GM19455 (cell line): ENCODE measurements at regions not wholly inside any gene's neighbourhood (a gene's known extent, or its start where the extent isn't known, plus 50 kb on each side); places are given as distances from the start of the nearest gene placed in this dataset.
A peak's percentile ranks its signal among the peaks of the same experiment; 100 is the strongest.

Source experiments
- ATAC-seq: cut with Tn5 transposase; IDR thresholded peaks from one replicate; pipeline ENCODE4 v1.9.1; 2021; ENCODE audit not compliant: unreplicated experiment

DNA sequence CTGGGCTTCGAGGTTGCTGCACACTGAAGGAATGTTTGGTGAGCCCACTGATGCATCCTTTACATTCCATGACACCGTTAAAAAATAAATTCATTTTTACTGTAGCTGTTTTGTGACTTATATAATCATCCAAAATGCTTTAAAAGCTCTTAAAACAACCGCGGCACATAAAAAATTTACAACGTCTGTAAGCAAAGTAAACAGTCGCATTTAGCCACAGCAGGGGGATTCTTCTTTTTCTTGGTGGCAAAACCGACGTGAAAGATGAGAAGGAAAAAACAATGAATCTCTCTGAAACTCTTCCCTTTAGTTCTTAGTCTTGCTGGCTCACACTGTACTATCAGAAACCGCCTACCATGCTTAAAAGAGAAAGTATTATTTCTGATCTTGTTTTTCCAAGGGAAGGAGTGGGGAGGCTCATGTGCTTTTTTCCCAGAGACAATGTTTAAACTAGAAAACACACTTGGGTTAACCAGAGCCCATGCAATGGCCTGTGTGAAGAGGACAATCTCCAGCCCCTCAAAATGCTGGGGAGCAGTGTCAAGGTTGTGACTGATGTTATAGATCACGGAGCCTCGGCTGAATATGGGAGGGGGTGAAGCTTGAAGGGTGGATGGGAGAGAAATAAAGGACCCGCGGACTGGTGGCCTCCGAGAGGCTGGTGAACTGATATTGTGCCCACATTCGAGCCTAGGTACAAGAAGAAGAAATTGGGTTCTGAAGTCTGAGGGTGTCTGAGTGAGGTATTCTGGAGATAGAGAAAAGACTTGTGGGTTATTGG, 91.1 kb downstream of the IRF8 start:
- ATAC-seq, result no peak

DNA sequence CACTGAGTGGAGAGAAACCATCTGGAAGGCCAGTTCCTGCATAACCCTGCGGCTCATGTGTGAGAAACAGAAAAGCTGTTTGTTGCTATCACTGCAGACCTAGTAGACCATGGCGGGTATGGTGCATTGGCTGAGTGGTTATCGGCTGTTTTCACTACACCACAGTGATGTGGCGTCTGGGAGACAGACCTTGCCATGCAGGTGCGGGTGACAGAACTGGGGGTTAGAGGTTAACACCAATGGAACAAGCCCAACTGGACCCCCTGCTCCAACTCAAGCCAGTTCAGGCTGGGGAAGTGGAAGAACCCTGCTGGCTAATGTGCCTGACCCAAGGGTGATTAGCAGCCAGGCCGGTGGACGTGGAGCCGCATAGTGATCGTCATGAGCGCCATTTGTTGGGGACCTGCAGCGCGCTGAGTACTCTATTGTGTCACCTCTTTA, 91.9 kb downstream of the IRF8 start:
- ATAC-seq, result no peak

DNA sequence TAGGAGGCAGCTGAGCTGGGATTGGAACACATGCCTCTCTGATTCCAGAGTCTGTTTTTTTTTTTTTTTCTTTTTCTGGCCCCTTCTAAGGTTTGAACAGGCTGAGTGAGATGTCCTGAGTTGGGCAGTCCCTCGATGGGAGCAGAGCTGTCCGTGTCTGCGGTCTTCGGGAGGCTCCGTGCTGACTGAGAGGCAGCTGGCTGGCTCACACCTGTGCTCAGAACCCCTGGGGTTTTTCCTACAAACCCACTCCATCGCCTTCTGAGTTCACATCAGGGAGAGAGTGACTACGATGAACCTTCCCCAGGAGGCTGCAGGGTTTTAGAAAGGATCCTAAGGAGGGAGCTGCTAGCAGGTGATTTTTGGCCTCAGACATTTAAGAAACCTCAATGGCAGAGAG, 92.5 kb downstream of the IRF8 start:
- ATAC-seq, result no peak

DNA sequence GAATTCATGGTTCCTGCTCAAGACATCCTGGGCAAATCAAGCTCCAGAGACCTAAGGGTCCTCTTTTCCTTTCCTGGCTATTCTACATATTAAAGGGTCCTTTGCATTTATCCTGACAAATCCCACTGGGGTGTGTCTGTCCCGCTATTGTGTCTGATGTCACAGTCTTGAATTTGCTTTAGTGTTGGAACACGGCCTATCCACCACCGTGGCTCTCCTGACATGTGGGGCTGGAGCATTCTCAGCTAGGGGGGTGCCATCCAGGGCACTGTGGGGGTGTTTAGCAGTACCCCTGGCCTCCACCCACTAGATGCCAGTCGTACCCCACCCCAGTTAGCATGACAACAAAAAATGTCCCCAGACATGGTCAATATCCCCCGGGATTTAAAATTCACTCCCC, 92.9 kb downstream of the IRF8 start:
- no peak for ATAC-seq

DNA sequence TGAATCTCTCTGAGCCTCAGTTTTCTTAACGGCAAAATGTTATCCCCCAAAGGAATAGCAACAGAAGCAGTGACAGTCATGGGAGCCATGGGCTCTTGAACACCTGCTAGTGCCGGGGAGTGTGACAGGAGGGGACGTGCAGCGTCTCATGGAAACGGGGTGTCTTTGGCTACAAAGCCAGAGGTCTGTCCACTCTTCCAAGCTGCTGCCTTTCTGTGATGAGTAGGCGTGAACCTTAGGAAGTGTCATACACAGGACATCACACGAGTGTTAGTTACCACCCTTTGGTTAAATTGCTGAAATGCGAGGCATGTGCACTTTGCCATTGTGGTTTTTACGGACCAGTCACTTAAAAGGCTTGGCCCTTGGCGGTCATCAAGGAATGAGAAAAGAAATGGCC, 93.4 kb downstream of the IRF8 start:
- no peak for ATAC-seq

DNA sequence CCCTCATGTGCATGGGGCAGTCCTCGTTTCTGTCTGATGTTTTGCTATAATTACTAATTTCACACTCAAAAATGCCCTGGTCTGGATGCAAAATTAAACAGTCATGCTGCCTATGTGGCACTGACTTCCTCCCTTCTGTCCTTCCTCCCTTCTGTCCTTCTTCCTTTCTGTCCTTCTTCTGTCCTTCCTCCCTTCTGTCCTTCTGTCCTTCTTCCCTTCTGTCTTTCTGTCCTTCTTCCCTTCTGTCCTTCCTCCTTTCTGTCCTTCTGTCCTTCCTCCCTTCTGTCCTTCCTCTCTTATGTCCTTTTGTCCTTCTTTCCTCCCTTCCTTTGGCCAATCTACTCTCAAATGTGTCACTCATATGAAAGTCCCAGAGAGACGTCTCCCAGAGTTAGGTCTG, 93.8 kb downstream of the IRF8 start:
- ATAC-seq, result no peak

DNA sequence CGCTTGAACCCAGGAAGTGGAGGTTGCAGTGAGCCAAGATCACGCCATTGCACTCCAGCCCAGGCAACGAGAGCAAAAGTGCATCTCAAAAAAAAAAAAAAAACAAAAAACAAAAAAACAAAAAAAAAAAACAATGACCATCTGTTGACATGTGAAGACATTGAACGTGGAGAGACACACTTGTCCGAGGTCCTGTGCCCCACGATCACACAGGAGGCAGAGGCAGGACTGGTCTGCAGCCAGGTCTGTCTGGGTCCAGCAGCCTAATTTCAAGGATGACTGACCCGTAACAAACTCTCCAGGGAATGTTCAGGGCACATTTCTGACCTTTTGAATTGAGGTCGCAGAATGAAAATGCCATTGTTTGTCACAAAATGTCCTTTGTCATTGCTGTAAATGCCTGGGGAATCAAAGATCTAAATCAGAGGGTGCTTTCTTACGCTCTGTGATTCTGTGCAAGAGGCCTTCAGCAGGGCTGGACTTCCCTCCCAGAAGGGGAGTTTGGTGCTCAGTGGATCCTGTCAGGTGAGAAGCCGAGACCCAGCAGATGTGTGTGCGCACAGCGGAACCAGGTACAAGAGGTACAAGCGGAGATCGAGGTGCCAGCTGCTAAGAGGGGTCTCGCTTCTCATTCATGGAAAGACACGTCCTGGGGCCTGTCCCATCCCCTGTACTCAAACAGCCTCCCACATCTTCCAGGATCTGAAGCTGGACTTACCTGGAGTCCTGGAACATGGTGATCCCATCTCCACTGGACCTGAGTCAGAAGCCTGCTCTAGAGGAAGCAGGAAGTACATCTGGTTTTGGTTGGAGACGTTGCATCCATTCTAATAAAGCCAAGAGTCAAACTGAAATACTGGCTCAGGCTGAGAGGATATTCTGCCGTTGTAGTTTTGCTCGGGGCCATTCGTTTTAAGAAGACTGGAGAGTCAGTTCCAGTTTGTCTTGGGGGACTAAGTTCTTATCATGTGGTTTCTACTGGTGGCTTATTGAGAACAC, 95.8 kb downstream of the IRF8 start:
- no peak for ATAC-seq

DNA sequence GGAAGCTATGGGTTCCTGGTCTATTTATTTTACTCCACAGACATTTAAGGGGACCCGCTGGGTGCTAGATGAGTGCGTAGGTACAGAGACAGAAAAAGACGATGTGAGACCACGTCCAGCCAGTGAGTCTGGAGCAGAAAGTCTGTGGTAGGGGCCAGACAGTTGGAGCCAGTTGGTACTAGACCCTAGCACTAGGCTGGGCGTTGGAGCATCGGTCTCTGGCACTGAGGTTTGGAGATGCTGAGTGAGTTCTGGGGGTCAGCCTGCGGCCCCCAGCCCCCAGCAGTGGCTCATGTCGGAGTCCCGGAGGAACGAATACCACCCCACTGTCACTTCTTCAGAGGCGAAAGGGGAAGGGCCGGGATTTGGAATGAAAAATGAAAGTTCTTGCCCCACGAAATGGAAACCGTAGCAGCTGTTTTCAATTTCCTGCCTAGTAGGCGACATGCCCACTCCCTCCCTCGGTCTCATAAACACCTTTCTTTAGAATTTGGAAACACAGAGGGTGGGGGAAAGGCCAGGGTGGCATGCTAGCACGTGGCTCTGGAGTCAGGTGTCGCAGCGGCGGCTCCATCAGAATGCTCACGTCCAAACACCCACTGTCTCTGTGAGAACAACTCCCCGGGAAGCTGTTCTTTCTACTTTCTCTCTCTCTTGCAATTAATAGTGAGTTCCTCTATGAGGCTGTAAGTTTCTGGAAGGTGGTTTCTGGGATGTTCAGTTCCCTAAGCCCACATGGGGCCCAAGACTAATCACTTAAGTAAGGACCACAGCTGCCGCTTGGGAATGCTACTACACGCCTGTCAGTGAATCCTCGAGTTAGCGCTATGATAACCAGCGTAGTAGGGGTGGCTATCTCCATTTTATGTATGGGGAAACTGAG, 96.8 kb downstream of the IRF8 start:
- ATAC-seq, result no peak

DNA sequence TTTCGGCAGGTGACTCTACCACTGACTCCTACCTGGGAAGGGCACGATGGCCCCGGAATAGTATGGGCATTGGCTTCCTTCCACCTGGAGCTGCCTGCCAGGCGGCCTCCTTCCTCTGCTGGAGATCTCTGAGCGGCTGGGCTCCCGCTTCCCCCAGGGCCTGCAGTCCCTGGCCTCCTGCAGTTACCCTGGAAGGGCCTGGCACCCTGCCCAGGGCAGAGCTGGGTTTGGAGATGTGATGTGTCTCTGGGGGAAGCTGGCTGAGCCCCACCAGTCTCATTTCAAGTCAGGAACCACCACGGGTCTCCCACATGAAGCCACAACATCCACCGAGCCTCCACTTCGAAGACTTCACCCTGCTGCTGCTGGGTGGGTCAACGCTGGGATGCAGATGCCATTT, 97.9 kb downstream of the IRF8 start:
- ATAC-seq, result no peak

DNA sequence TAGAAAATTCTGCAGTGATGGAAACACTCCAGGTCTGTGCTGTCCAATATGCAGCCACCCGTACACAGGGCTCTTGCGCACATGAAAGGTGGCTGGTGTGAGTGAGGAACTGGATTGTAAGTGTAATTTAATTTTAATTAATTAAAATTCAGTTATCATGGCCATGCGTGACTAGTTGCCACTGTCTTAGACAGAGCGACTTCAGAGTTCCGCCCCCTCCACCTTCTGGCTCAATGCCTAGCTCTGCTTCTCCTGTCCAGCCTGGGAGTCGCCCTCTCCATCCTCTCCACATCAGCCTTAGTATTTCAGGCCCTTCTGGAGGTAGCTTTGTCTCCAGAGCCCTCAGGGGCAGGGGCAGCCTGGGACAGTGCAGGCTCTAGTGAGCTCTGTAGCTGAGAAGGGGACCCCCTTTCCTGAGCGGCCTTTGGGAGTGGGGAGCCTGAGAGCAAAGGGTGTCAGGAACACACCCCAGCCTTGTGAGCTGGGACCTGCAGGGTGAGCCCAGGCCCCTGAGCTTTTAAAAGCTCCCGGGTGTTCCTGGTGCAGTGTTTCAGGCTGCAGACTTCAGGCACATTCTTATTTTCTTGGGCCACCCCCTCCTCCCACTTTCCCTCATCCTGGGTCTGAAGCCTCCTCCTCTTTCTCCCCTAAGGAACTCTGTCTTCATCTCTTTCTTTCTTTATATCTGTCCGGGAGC, 99.4 kb downstream of the IRF8 start:
- no peak for ATAC-seq

DNA sequence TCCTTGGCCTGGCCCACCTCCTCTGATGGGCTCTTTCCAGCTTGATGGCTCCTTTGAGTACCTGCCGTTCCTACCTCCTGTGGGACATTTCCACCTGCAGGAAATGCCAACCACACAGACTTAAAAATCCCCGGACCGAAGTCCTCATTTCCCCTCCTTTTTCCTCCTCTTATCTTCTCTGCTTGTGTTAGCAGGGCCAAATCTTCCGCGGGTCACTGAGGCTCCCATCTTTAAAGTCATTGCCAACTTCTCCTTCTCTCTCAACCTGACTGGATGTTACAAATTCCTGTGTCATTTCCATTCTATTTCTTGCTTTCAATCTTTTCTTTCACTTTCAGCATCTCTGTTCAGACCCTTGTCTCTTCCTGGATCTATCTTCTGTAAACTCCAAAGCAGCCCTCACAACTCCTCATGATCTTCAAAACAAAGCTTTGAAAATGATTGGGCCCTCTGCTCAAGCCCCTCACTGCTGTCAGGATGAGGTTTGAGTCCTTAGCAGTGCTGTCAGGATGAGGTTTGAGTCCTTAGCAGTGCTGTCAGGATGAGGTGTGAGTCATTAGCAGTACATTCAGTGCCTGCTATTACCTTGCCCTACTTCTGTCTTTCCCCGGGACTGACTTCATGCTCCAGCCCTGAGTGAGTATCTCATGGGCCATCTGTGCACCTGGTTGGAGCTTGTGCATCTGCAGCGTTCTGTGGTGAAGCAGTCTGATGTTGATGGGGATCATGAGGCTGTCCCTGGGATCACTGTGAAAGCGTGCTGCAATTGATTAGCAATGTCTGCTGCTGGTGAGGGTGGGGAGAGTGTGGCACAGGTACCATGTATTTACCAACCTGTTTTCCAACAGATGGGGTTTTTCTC, 100.1 kb downstream of the IRF8 start:
- ATAC-seq, result no peak

DNA sequence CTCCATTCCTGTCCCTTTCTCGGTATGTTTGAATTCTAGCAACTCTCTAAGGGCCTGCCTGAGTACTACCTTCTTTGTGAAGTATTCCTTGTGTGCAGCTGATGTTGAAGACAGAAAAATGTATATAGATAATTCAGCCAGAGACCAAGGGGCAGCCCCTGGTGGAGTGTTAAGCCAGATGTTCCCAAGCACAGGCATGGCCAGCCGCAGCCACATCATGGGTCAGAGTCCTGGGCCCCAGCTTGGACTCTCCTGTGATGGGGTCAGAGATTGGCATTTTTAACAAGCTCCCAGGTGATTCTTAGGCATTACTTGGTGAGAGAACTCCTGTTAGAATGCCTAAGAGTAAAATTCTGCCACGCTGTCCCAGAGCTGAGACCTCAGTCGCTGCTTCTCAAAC, 100.8 kb downstream of the IRF8 start:
- no peak for ATAC-seq

DNA sequence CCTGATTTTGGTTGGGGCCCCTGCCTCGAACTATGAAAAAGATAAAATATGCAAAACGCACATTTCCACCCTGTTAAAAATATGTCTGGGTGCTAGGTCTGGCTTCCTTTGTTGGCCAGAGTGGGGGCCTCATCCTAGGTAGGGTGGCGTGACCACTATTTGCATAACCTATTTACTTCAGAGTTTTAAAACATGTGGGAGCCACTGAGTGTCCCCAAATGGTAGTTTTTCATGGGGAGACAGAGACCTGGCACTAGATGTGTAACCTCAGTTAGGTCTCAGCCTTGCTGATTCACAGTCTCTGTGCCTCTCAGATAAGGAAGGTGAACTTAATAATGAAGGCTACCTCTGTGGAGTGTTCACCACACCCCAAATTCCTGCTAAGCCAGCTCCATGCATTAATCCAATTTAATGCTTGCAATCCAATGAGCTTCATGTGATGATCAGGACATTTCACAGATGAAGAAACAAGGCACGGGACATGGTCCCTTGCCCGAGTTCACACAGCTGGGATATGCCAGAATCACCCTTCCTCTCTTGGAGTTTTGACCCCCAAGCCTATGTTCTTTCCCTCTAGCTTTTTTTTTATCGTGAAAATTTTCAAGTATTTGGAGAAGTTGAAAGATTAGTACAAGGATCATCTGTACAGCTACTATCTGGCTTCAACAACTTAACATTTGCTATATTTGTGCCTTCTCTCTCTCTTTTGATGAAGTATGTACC, 103.4 kb downstream of the IRF8 start:
- peak; percentile 76 for ATAC-seq

DNA sequence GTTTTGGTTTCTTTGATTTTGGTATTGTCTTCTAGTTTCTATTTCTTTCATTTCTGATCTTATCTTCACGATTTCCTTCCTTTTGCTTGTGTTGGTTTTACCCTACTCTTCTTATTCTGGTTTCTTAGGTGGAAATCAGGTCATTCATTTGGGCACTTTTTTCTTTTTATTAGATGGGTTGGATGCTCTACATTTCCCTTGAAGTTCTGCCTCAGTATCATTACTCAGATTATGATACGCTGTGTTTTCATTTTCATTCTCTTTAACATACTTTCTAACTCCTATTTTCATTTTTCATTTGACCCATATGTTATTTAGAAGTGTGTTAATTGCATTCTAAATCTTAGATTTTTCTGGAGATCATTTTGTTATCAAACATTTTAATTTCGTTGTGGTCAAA, 108.6 kb downstream of the IRF8 start:
- no peak for ATAC-seq

DNA sequence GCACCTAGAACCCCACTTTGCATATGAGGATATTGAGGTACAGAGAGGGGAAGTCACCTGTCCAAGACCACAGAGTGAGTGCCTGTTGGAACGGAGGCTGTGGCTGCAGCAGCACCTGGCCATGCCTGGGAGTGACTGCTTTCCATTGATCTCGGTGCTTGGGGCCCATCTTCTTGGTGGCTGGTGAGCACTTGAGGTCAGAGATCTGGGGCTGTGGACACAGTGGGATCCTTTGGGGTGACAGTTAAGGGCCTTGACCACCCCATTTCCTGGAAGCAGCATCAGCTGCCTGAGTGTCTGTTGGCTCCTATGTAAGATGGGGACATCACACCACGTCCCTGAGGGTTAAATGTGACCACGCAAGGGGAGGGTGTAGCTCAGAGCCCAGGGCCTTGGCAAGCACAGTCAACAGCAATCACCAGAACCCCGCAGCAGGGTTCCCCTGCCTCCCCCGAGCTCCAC, 111.7 kb downstream of the IRF8 start:
- ATAC-seq, result no peak

DNA sequence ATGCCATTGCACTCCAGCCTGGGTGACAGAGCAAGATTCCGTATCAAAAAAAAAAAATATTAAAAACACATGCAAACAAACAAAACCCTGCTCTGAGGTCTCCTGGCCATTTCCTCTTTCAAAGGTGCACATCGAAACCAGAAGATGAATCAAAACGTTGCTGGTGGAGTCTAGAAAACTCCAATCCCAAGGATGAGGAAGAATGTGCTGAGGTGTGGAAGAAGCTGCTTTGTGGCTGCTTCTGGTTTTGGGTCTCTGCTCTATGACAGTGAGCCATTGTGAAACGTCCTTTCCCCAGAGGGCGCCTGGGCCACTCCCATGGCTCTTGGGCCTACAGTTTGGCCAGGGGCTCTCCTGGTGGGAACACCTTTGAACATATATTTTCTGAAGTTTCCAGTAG, 112.6 kb downstream of the IRF8 start:
- no peak for ATAC-seq

DNA sequence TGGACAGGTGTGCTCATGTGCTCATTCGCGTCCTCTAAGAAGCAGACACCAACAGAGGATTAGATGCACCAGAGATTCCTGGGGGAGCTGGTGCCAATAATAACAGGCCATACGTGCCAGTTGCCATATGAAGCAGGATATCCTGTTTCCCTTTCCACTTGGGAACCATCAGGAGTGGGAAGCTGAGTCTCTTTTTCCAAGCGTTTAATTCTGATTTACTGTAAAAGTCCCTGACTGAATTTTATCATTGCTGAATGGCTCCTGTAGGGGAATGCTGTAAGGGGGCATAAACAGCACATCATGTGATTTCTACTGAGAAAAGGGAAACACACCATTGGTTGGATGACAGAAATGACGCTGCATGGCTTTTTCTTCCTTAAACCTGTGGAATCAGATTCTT, 113.3 kb downstream of the IRF8 start:
- no peak for ATAC-seq

DNA sequence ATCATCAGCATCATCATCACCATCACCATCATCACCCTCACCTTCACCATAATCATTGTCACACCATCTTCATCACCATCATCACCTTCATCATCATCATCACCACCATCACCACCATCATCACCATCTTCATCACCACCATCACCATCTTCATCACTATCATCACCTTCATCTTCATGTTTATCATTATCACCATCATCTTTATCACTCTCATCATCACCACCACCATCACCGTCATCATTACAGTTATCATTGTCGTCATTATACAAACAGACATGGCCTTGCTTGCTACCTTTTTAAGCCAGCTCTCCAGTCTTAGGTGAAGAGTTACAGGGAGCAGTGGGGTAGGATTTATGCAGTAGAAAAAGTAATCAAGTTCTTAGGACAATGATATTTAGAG, 114.9 kb downstream of the IRF8 start:
- no peak for ATAC-seq

DNA sequence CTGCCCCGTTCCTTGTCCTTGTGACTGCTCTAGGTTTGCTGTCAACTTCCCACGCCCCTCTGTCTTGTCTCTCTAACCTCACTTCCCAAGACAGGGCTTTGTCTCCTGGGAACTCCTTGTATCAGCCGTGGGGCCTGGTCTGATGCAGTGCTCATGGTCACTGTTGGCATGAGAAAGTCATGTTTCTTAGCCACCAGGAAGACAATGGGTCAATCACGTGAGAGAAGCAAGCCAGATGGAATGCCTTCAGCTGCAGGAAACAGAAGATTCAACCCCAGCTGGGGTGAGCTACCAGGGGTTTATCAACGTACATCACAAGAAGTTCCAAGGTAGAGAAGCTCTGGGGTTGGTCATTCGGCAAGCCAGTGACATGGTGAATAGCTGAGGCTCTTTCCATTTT, 116.6 kb downstream of the IRF8 start:
- no peak for ATAC-seq
